IgD-negative memory B cell (primary cell): ENCODE measurements at regions not wholly inside any gene's neighbourhood (a gene's known extent, or its start where the extent isn't known, plus 50 kb on each side); places are given as distances from the start of the nearest gene placed in this dataset.
"Not testable (repeated sequence)": the region's sequence is repeated elsewhere in the genome, so short reads cannot be mapped to it uniquely, and the experiment has no call there.

ENCODE experiments used
- H3K27ac Mint-ChIP-seq, 3 donors: one replicate each; pipeline ENCODE4 v1.8.0; 2020 to 2022; ENCODE audit warnings: mild to moderate bottlenecking in 3 of 3, mixed read lengths in 3 of 3, moderate library complexity in 1 of 3
- H3K27me3 Mint-ChIP-seq: one replicate; pipeline ENCODE4 v1.8.0; 2021; ENCODE audit warnings: mixed read lengths
- H3K36me3 Mint-ChIP-seq: one replicate; pipeline ENCODE4 v1.8.0; 2020; ENCODE audit warnings: mild to moderate bottlenecking, mixed read lengths
- H3K4me1 Mint-ChIP-seq, 3 donors: one replicate each; pipeline ENCODE4 v1.8.0; 2020 to 2022; ENCODE audit warnings: mixed read lengths in 3 of 3, mild to moderate bottlenecking in 1 of 3
- H3K4me3 Mint-ChIP-seq, 4 donors: one replicate each; pipeline ENCODE4 v1.8.0; 2020 to 2022; ENCODE audit warnings: mild to moderate bottlenecking in 4 of 4, mixed read lengths in 4 of 4, moderate library complexity in 3 of 4
- H3K9me3 Mint-ChIP-seq, 3 donors: one replicate each; pipeline ENCODE4 v1.8.0; 2020 to 2021; ENCODE audit warnings: mixed read lengths in 3 of 3, mild to moderate bottlenecking in 1 of 3

- Mint-ChIP-seq H3K4me1 (no peaks in the 10 kb centered on the region), H3K27me3 (no peaks in the 10 kb centered on the region), H3K36me3 (no peaks in the 10 kb centered on the region), H3K9me3 (peaks cover 0 to 3% (median 3%) of the 10 kb centered on the region in 3 donors), H3K4me3 (no peak overlapping the region), H3K27ac (no peak overlapping the region)
Observed at GRCh38 chr13:37194428-37194861, 89.0 kb upstream of the CSNK1A1L start.

GRCh38 chr13:37192956-37193355 lies 87.5 kb upstream of the CSNK1A1L start:
- Mint-ChIP-seq H3K4me3 (no peak overlapping the region), H3K36me3 (no peaks in the 10 kb centered on the region), H3K9me3 (peaks cover 0 to 3% (median 3%) of the 10 kb centered on the region in 3 donors), H3K27ac (no peak overlapping the region), H3K27me3 (no peaks in the 10 kb centered on the region), H3K4me1 (no peaks in the 10 kb centered on the region)

GRCh38 chr13:37187621-37188020 lies 82.2 kb upstream of the CSNK1A1L start:
- Mint-ChIP-seq H3K4me1 (peaks cover 0 to 1% (median 0%) of the 10 kb centered on the region in 3 donors), H3K27ac (no peak overlapping the region), H3K27me3 (no peaks in the 10 kb centered on the region), H3K4me3 (no peak overlapping the region), H3K36me3 (no peaks in the 10 kb centered on the region), H3K9me3 (peaks cover 3 to 4% (median 3%) of the 10 kb centered on the region in 3 donors)

- Mint-ChIP-seq H3K4me3 (no peak overlapping the region), H3K27ac (no peak overlapping the region), H3K27me3 (no peaks in the 10 kb centered on the region), H3K36me3 (no peaks in the 10 kb centered on the region), H3K9me3 (peaks cover 3 to 4% (median 3%) of the 10 kb centered on the region in 3 donors), H3K4me1 (peaks cover 0 to 1% (median 0%) of the 10 kb centered on the region in 3 donors)
Observed at GRCh38 chr13:37187105-37187504, 81.6 kb upstream of the CSNK1A1L start.

GRCh38 chr13:37181620-37182019 lies 76.2 kb upstream of the CSNK1A1L start:
- H3K9me3 Mint-ChIP-seq = peaks cover 0 to 4% (median 4%) of the 10 kb centered on the region in 3 donors
- H3K27ac Mint-ChIP-seq = no peak overlapping the region
- H3K27me3 Mint-ChIP-seq = no peaks in the 10 kb centered on the region
- peaks cover 0 to 1% (median 0%) of the 10 kb centered on the region in 3 donors for H3K4me1 Mint-ChIP-seq
- no peaks in the 10 kb centered on the region for H3K36me3 Mint-ChIP-seq
- no peak overlapping the region for H3K4me3 Mint-ChIP-seq

GRCh38 chr13:37179645-37180044 lies 74.2 kb upstream of the CSNK1A1L start:
- no peak overlapping the region for H3K27ac Mint-ChIP-seq
- H3K4me1 Mint-ChIP-seq = peaks cover 0 to 1% (median 0%) of the 10 kb centered on the region in 3 donors
- peaks cover 0 to 4% (median 0%) of the 10 kb centered on the region in 3 donors for H3K9me3 Mint-ChIP-seq
- no peaks in the 10 kb centered on the region for H3K36me3 Mint-ChIP-seq
- H3K27me3 Mint-ChIP-seq = no peaks in the 10 kb centered on the region
- H3K4me3 Mint-ChIP-seq = no peak overlapping the region

GRCh38 chr13:37177125-37177524 lies 71.7 kb upstream of the CSNK1A1L start:
- Mint-ChIP-seq H3K9me3 (peaks cover 0 to 4% (median 0%) of the 10 kb centered on the region in 3 donors), H3K4me3 (no peak overlapping the region), H3K27me3 (no peaks in the 10 kb centered on the region), H3K27ac (no peak overlapping the region), H3K4me1 (no peaks in the 10 kb centered on the region), H3K36me3 (no peaks in the 10 kb centered on the region)

- H3K36me3 Mint-ChIP-seq = no peaks in the 10 kb centered on the region
- H3K27me3 Mint-ChIP-seq = no peaks in the 10 kb centered on the region
- peaks cover 0 to 2% (median 0%) of the 10 kb centered on the region in 3 donors for H3K9me3 Mint-ChIP-seq
- no peak overlapping the region for H3K4me3 Mint-ChIP-seq
- H3K4me1 Mint-ChIP-seq = no peaks in the 10 kb centered on the region
- H3K27ac Mint-ChIP-seq = no peak overlapping the region
Observed at GRCh38 chr13:37175996-37176395, 70.5 kb upstream of the CSNK1A1L start.

GRCh38 chr13:37173214-37173613 lies 67.8 kb upstream of the CSNK1A1L start:
- H3K4me3 Mint-ChIP-seq = no peak overlapping the region
- no peaks in the 10 kb centered on the region for H3K4me1 Mint-ChIP-seq
- peaks cover 0 to 2% (median 0%) of the 10 kb centered on the region in 3 donors for H3K9me3 Mint-ChIP-seq
- peak overlapping the region in 1 of 3 donors; percentile 1 for H3K27ac Mint-ChIP-seq
- H3K36me3 Mint-ChIP-seq = no peaks in the 10 kb centered on the region
- H3K27me3 Mint-ChIP-seq = no peaks in the 10 kb centered on the region

- not testable (repeated sequence) for H3K4me3 Mint-ChIP-seq, H3K4me1 Mint-ChIP-seq, H3K27me3 Mint-ChIP-seq, H3K9me3 Mint-ChIP-seq, H3K27ac Mint-ChIP-seq, H3K36me3 Mint-ChIP-seq
Observed at GRCh38 chr13:37172226-37172625, 66.8 kb upstream of the CSNK1A1L start.

GRCh38 chr13:37168926-37169325 lies 63.5 kb upstream of the CSNK1A1L start:
- H3K4me3 Mint-ChIP-seq = no peak overlapping the region
- H3K36me3 Mint-ChIP-seq = no peaks in the 10 kb centered on the region
- H3K4me1 Mint-ChIP-seq = no peaks in the 10 kb centered on the region

GRCh38 chr13:37168151-37168550 lies 62.7 kb upstream of the CSNK1A1L start:
- H3K27me3 Mint-ChIP-seq = no peaks in the 10 kb centered on the region
- H3K36me3 Mint-ChIP-seq = no peaks in the 10 kb centered on the region

More at GRCh38 chr13:37168926-37169325, 63.5 kb upstream of the CSNK1A1L start:
- Mint-ChIP-seq H3K9me3 (peaks cover 0 to 2% (median 0%) of the 10 kb centered on the region in 3 donors), H3K27me3 (no peaks in the 10 kb centered on the region), H3K27ac (no peak overlapping the region)

GRCh38 chr13:37164635-37165034 lies 59.2 kb upstream of the CSNK1A1L start:
- Mint-ChIP-seq H3K4me1 (no peaks in the 10 kb centered on the region), H3K4me3 (peak overlapping the region in 1 of 4 donors; percentile 52), H3K9me3 (peaks cover 6 to 11% (median 6%) of the 10 kb centered on the region in 3 donors), H3K27me3 (no peaks in the 10 kb centered on the region), H3K36me3 (no peaks in the 10 kb centered on the region), H3K27ac (no peak overlapping the region)

More at GRCh38 chr13:37168151-37168550, 62.7 kb upstream of the CSNK1A1L start:
- Mint-ChIP-seq H3K27ac (no peak overlapping the region), H3K4me3 (no peak overlapping the region), H3K4me1 (no peaks in the 10 kb centered on the region), H3K9me3 (peaks cover 0 to 2% (median 0%) of the 10 kb centered on the region in 3 donors)

- peaks cover 8 to 14% (median 12%) of the 10 kb centered on the region in 3 donors for H3K9me3 Mint-ChIP-seq
- no peak overlapping the region for H3K4me3 Mint-ChIP-seq
- no peaks in the 10 kb centered on the region for H3K27me3 Mint-ChIP-seq
- H3K27ac Mint-ChIP-seq = no peak overlapping the region
- no peaks in the 10 kb centered on the region for H3K4me1 Mint-ChIP-seq
- no peaks in the 10 kb centered on the region for H3K36me3 Mint-ChIP-seq
Observed at GRCh38 chr13:37163641-37164265, 58.3 kb upstream of the CSNK1A1L start.

- Mint-ChIP-seq H3K36me3 (no peaks in the 10 kb centered on the region), H3K27me3 (no peaks in the 10 kb centered on the region), H3K27ac (no peak overlapping the region), H3K4me3 (no peak overlapping the region), H3K4me1 (peaks cover 0 to 2% (median 0%) of the 10 kb centered on the region in 3 donors), H3K9me3 (peaks cover 8 to 16% (median 15%) of the 10 kb centered on the region in 3 donors)
Observed at GRCh38 chr13:37158481-37158880, 53.0 kb upstream of the CSNK1A1L start.

- H3K9me3 Mint-ChIP-seq = peaks cover 6 to 15% (median 14%) of the 10 kb centered on the region in 3 donors
- not testable (repeated sequence) for H3K36me3 Mint-ChIP-seq, H3K27me3 Mint-ChIP-seq, H3K27ac Mint-ChIP-seq, H3K4me1 Mint-ChIP-seq, H3K4me3 Mint-ChIP-seq
Observed at GRCh38 chr13:37155613-37156097, 50.2 kb upstream of the CSNK1A1L start.
